Tibial nerve (tissue), 4 donors: ENCODE measurements at regions not wholly inside any gene's neighbourhood (a gene's known extent, or its start where the extent isn't known, plus 50 kb on each side); places are given as distances from the start of the nearest gene placed in this dataset.

Experiments
- DNase-seq, 2 donors: peaks; one replicate each; pipeline ENCODE4 v3.0.0-alpha.2; 2019; ENCODE audit warnings: low spot score in 2 of 2
- H3K27ac ChIP-seq, 4 donors: fragments of 200-600 bp; sonication (generic) in 3 of 4; one replicate each; pipeline ENCODE4 v1.5.1; 2017 to 2019; ENCODE audit warnings: mild to moderate bottlenecking in 1 of 4
- H3K27me3 ChIP-seq, 2 donors: fragments of 200-600 bp; sonication (generic) in 1 of 2; one replicate each; pipeline versions ENCODE4 v1.5.1 to v1.6.0; 2017 to 2019
- H3K36me3 ChIP-seq, 3 donors: fragments of 200-600 bp; sonication (generic); one replicate each; pipeline ENCODE4 v1.5.1; 2018 to 2019
- H3K4me1 ChIP-seq, 4 donors: fragments of 200-600 bp; sonication (generic) in 3 of 4; one replicate each; pipeline ENCODE4 v1.5.1; 2017 to 2019
- H3K4me3 ChIP-seq, 4 donors: fragments of 200-600 bp; sonication (generic) in 3 of 4; one replicate each; pipeline ENCODE4 v1.5.1; 2017 to 2019; ENCODE audit warnings: mild to moderate bottlenecking in 1 of 4, moderate library complexity in 1 of 4
- H3K9me3 ChIP-seq, 4 donors: fragments of 200-600 bp; sonication (generic) in 3 of 4; one replicate each; pipeline ENCODE4 v1.5.1; 2017 to 2019
- EP300 ChIP-seq, 2 donors: sonication (generic); formaldehyde crosslinking; IDR thresholded peaks; one replicate each; pipeline ENCODE4 v1.6.1; 2017; ENCODE audit warnings: antibody characterized with exemption in 2 of 2, mild to moderate bottlenecking in 1 of 2
- POLR2A ChIP-seq, 2 donors: fragments of 450-650 bp; IDR thresholded peaks; one replicate each; pipeline ENCODE4 v1.6.1; 2017; ENCODE audit warnings: antibody characterized with exemption in 2 of 2, mild to moderate bottlenecking in 2 of 2, moderate library complexity in 2 of 2
- WGBS, 2 donors: methylation state at CpG; one replicate each; pipeline ENCODE4 v1.1.5; 2018; 5-methylcytosine and 5-hydroxymethylcytosine counted together
- TF ChIP-seq, protein P1 (sequence below), 5 experiments: fragments of 200-600 bp in 3 of 5; fragments of 450-650 bp in 2 of 5; sonication (generic) in 3 of 5; IDR thresholded peaks; one replicate each; pipeline ENCODE4 v1.5.1; 2016 to 2019; ENCODE audit warnings: antibody characterized with exemption in 5 of 5, mild to moderate bottlenecking in 3 of 5, moderate library complexity in 2 of 5

DNA sequence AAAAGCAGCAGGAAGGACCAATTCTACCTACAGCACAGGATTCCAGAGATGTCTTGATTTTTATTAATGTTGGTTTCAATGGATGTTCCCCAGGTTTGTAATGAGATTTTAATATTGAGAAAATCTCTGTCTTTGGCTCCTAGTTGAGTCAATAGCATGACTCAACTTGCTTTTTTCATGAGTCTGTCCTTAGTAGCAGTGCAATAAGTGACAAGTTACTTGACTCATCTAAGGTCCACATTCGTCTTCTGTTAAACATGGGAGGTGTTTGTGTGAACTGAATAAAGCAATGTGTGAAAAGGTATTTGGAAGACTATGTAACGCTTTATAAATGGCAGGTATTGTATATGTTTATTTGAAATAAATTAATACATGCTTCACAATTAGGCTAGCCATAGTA, 645.0 kb upstream of the PTBP2 start:
- H3K27ac ChIP-seq = no peak overlapping the region
- H3K36me3 ChIP-seq = no peaks in the 10 kb centered on the region
- TF ChIP-seq EP300 (IDR thresholded peaks at IDR 0.05) (no peak), POLR2A (IDR thresholded peaks at IDR 0.05) (no peak)
- TF ChIP-seq, protein P1, sequence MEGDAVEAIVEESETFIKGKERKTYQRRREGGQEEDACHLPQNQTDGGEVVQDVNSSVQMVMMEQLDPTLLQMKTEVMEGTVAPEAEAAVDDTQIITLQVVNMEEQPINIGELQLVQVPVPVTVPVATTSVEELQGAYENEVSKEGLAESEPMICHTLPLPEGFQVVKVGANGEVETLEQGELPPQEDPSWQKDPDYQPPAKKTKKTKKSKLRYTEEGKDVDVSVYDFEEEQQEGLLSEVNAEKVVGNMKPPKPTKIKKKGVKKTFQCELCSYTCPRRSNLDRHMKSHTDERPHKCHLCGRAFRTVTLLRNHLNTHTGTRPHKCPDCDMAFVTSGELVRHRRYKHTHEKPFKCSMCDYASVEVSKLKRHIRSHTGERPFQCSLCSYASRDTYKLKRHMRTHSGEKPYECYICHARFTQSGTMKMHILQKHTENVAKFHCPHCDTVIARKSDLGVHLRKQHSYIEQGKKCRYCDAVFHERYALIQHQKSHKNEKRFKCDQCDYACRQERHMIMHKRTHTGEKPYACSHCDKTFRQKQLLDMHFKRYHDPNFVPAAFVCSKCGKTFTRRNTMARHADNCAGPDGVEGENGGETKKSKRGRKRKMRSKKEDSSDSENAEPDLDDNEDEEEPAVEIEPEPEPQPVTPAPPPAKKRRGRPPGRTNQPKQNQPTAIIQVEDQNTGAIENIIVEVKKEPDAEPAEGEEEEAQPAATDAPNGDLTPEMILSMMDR (IDR thresholded peaks at IDR 0.05) = no peak
- peaks cover 0 to 11% (median 0%) of the 10 kb centered on the region in 4 donors for H3K4me1 ChIP-seq
- no peaks in the 10 kb centered on the region for H3K27me3 ChIP-seq
- DNase-seq = no peak
- WGBS, 2 donors = 82 to 90% methylated on average over 2 of the region's 2 CpGs
- no peaks in the 10 kb centered on the region for H3K9me3 ChIP-seq
- H3K4me3 ChIP-seq = no peak overlapping the region

DNA sequence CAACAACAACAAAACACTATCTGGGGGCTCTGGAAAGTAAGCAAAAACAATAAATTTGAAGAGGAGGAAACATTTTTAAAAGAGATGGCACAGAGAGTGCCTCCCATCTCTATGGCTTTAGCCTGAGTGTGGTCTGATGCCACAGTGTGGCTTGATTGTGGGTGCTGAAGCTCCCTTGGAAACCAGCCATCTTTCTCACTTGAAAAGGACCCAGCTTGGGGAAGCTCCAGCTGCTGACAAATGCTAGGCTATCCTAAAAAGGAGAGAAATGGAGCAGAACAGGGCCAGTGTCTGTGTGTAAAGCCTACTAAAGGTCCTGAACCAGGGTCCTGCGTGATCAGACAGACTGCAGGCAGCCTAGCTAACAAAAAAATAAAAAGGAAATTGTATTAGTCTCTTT, 642.0 kb upstream of the PTBP2 start:
- H3K36me3 ChIP-seq = no peaks in the 10 kb centered on the region
- WGBS, 2 donors = 59 to 68% methylated on average over 1 of the region's 1 CpG
- no peak for DNase-seq
- no peak overlapping the region for H3K27ac ChIP-seq
- peaks cover 0 to 6% (median 0%) of the 10 kb centered on the region in 4 donors for H3K9me3 ChIP-seq
- H3K4me3 ChIP-seq = no peak overlapping the region
- TF ChIP-seq POLR2A (IDR thresholded peaks at IDR 0.05) = no peak
- TF ChIP-seq, protein P1 (IDR thresholded peaks at IDR 0.05) = no peak
- TF ChIP-seq EP300 (IDR thresholded peaks at IDR 0.05) = no peak
- H3K27me3 ChIP-seq = no peaks in the 10 kb centered on the region
- peaks cover 0 to 5% (median 0%) of the 10 kb centered on the region in 4 donors for H3K4me1 ChIP-seq

GRCh38 chr1:96080925-96081324, 640.7 kb upstream of the PTBP2 start:
- TF ChIP-seq POLR2A (IDR thresholded peaks at IDR 0.05) = no peak
- Histone ChIP-seq H3K27ac (no peak overlapping the region), H3K4me3 (no peak overlapping the region), H3K4me1 (no peaks in the 10 kb centered on the region), H3K36me3 (no peaks in the 10 kb centered on the region), H3K9me3 (peaks cover 0 to 6% (median 0%) of the 10 kb centered on the region in 4 donors), H3K27me3 (no peaks in the 10 kb centered on the region)
- 93 to 95% methylated on average over 5 of the region's 5 CpGs for WGBS, 2 donors
- no peak for DNase-seq

GRCh38 chr1:96087719-96088118, 633.9 kb upstream of the PTBP2 start:
- Histone ChIP-seq H3K4me3 (no peak overlapping the region), H3K27ac (no peak overlapping the region), H3K4me1 (no peaks in the 10 kb centered on the region), H3K27me3 (no peaks in the 10 kb centered on the region), H3K9me3 (peaks cover 0 to 6% (median 0%) of the 10 kb centered on the region in 4 donors), H3K36me3 (no peaks in the 10 kb centered on the region)
- TF ChIP-seq, protein P1 (IDR thresholded peaks at IDR 0.05) = no peak
- no peak for TF ChIP-seq POLR2A (IDR thresholded peaks at IDR 0.05)
- no peak for DNase-seq
- WGBS, 2 donors = 89 to 90% methylated on average over 1 of the region's 1 CpG

DNA sequence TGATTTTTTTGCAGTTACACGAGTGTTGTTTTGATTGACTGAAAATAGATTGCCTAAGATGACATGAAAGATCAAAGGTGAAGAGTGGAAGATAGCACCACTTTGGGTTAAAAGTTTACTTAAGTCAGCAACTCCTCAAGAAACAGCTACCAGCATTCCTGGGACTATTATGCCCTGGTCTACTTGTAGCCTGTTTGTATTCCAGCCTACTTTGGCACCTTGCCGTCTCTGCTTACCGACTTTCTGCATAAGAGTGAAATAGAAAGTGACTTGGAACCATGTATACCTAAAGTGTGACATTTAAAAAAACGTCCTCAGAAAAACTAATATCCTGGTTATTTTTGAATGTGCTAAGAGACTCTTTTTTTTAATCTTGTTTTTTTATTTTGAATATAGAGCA, 631.5 kb upstream of the PTBP2 start:
- H3K36me3 ChIP-seq = no peaks in the 10 kb centered on the region
- no peak for DNase-seq

More for the DNA sequence above, 631.5 kb upstream of the PTBP2 start:
- Histone ChIP-seq H3K27ac (no peak overlapping the region), H3K4me1 (no peaks in the 10 kb centered on the region), H3K4me3 (no peak overlapping the region), H3K27me3 (no peaks in the 10 kb centered on the region), H3K9me3 (peaks cover 0 to 3% (median 0%) of the 10 kb centered on the region in 4 donors)
- TF ChIP-seq POLR2A (IDR thresholded peaks at IDR 0.05) = no peak
- TF ChIP-seq, protein P1 (IDR thresholded peaks at IDR 0.05) = no peak
- no peak for TF ChIP-seq EP300 (IDR thresholded peaks at IDR 0.05)
- 82% methylated on average over 4 of the region's 4 CpGs for WGBS, 2 donors
